ENCODE measurements at regions not wholly inside any gene's neighbourhood (a gene's known extent, or its start where the extent isn't known, plus 50 kb on each side); places are given as distances from the start of the nearest gene placed in this dataset.

DNA sequence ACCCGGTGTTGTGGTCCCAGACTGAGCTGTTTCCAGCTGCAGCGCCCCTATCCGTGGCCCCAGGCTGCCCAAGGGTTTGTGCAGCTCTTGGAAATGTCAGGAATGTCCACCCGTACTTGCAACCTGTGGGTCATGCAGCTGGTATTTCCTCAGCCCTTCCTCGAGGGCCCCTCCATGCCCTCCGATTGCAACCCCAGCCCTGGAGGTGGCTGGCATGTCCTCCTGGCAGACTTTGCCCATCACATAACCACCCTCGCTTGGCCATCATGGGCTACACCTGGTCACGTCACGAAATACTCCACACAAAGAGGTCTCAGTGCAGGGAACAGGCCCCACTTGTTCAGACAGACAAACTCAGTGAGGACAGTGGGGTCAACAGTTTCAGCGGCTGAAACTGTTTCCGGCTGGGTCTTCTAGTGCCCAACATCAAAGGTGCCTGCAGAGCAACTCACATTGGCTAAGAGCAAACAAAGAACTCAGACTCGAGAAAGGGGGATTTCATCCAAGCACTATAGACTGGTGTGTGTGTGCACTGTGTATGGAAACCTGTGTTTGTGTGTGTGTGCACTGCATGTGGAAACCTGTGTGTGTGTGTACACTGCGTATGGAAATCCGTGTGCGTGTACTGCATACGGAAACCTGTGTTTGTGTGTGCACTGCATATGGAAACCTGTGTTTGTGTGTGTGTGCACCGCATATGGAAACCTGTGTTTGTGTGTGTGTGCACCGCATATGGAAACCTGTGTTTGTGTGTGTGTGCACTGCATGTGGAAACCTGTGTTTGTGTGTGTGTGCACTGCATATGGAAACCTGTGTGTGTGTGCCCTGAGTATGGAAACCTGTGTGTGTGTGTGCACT lies 72.8 kb upstream of the CCND1 start (continued):
- TF ChIP-seq, protein P1, sequence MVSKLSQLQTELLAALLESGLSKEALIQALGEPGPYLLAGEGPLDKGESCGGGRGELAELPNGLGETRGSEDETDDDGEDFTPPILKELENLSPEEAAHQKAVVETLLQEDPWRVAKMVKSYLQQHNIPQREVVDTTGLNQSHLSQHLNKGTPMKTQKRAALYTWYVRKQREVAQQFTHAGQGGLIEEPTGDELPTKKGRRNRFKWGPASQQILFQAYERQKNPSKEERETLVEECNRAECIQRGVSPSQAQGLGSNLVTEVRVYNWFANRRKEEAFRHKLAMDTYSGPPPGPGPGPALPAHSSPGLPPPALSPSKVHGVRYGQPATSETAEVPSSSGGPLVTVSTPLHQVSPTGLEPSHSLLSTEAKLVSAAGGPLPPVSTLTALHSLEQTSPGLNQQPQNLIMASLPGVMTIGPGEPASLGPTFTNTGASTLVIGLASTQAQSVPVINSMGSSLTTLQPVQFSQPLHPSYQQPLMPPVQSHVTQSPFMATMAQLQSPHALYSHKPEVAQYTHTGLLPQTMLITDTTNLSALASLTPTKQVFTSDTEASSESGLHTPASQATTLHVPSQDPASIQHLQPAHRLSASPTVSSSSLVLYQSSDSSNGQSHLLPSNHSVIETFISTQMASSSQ (IDR thresholded peaks at IDR 0.05; ENCODE audit: low read depth), result no peak
- TF ChIP-seq, protein P1 (CRISPR knock-in tag; IDR thresholded peaks at IDR 0.05; ENCODE audit: borderline replicate concordance), result peak; percentile 33; the same call in 1 of the 2 replicates
- TF ChIP-seq SMARCE1 (IDR thresholded peaks at IDR 0.05; ENCODE audit: borderline replicate concordance) (no peak), ZNF614 (CRISPR knock-in tag; IDR thresholded peaks at IDR 0.05; ENCODE audit: borderline replicate concordance) (no peak; the same call in 1 of the 2 replicates), ERF (CRISPR knock-in tag; IDR thresholded peaks at IDR 0.05) (0 out of 2 replicates have a peak, but pooled peaks have one; percentile 32), RARA (CRISPR knock-in tag; IDR thresholded peaks at IDR 0.05) (peak; percentile 94), SAP130 (CRISPR knock-in tag; IDR thresholded peaks at IDR 0.05; ENCODE audit: low read depth) (no peak), CEBPG (CRISPR knock-in tag; IDR thresholded peaks at IDR 0.05) (peak; percentile 68), HHEX (CRISPR knock-in tag; IDR thresholded peaks at IDR 0.05) (peak; percentile 58; the same call in 1 of the 2 replicates), MAFG (CRISPR knock-in tag; IDR thresholded peaks at IDR 0.05) (no peak), ZNF331 (CRISPR knock-in tag; IDR thresholded peaks at IDR 0.05) (peak; percentile 27; the same call in 1 of the 2 replicates), RXRA (CRISPR knock-in tag; IDR thresholded peaks at IDR 0.05) (peak; percentile 96), TBX3 (IDR thresholded peaks at IDR 0.05; ENCODE audit: borderline replicate concordance) (peak; percentile 60; the same call in 1 of the 2 replicates), HNF4A (CRISPR knock-in tag; IDR thresholded peaks at IDR 0.05) (peak; percentile 49; the same call in 1 of the 2 replicates), ZNF441 (CRISPR knock-in tag; IDR thresholded peaks at IDR 0.05; ENCODE audit: borderline replicate concordance) (no peak), TEAD3 (CRISPR knock-in tag; optimal IDR thresholded peaks at IDR 0.05; ENCODE audit: borderline replicate concordance) (peak; percentile 80), POLR2G (IDR thresholded peaks at IDR 0.05; ENCODE audit: low read depth, low read length) (peak; percentile 57; the same call in 1 of the 2 replicates), ZMAT3 (CRISPR knock-in tag; conservative IDR thresholded peaks at IDR 0.05) (no peak), ZNF264 (CRISPR knock-in tag; IDR thresholded peaks at IDR 0.05) (0 out of 2 replicates have a peak, but pooled peaks have one; percentile 7)
- TF ChIP-seq, protein P2, sequence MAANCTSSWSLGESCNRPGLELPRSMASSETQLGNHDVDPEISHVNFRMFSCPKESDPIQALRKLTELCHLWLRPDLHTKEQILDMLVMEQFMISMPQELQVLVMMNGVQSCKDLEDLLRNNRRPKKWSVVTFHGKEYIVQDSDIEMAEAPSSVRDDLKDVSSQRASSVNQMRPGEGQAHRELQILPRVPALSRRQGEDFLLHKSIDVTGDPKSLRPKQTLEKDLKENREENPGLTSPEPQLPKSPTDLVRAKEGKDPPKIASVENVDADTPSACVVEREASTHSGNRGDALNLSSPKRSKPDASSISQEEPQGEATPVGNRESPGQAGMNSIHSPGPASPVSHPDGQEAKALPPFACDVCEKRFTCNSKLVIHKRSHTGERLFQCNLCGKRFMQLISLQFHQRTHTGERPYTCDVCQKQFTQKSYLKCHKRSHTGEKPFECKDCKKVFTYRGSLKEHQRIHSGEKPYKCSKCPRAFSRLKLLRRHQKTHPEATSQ (CRISPR knock-in tag; IDR thresholded peaks at IDR 0.05; ENCODE audit: borderline replicate concordance), result no peak
- TF ChIP-seq, protein P3, sequence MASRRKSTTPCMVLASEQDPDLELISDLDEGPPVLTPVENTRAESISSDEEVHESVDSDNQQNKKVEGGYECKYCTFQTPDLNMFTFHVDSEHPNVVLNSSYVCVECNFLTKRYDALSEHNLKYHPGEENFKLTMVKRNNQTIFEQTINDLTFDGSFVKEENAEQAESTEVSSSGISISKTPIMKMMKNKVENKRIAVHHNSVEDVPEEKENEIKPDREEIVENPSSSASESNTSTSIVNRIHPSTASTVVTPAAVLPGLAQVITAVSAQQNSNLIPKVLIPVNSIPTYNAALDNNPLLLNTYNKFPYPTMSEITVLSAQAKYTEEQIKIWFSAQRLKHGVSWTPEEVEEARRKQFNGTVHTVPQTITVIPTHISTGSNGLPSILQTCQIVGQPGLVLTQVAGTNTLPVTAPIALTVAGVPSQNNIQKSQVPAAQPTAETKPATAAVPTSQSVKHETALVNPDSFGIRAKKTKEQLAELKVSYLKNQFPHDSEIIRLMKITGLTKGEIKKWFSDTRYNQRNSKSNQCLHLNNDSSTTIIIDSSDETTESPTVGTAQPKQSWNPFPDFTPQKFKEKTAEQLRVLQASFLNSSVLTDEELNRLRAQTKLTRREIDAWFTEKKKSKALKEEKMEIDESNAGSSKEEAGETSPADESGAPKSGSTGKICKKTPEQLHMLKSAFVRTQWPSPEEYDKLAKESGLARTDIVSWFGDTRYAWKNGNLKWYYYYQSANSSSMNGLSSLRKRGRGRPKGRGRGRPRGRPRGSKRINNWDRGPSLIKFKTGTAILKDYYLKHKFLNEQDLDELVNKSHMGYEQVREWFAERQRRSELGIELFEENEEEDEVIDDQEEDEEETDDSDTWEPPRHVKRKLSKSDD (CRISPR knock-in tag; IDR thresholded peaks at IDR 0.05; ENCODE audit: low read depth), result no peak
- TF ChIP-seq, protein P4, sequence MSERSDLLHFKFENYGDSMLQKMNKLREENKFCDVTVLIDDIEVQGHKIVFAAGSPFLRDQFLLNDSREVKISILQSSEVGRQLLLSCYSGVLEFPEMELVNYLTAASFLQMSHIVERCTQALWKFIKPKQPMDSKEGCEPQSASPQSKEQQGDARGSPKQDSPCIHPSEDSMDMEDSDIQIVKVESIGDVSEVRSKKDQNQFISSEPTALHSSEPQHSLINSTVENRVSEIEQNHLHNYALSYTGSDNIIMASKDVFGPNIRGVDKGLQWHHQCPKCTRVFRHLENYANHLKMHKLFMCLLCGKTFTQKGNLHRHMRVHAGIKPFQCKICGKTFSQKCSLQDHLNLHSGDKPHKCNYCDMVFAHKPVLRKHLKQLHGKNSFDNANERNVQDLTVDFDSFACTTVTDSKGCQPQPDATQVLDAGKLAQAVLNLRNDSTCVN (CRISPR knock-in tag; IDR thresholded peaks at IDR 0.05; ENCODE audit: borderline replicate concordance), result no peak
